NT2/D1 (cell line): ENCODE measurements at regions not wholly inside any gene's neighbourhood (a gene's known extent, or its start where the extent isn't known, plus 50 kb on each side); places are given as distances from the start of the nearest gene placed in this dataset.

Experiments
- SUZ12 ChIP-seq: IDR thresholded peaks from 2 replicates; pipeline ENCODE4 v1.6.1; 2011; ENCODE audit not compliant: insufficient read length, insufficient read depth; ENCODE audit errors: extremely low read depth
- YY1 ChIP-seq: IDR thresholded peaks from 2 replicates; pipeline ENCODE4 v1.6.1; 2011; ENCODE audit not compliant: insufficient read length, insufficient read depth
- ZNF274 ChIP-seq: IDR thresholded peaks from 2 replicates; pipeline ENCODE4 v1.6.1; 2011; ENCODE audit warnings: mild to moderate bottlenecking, low read depth, low read length

- no peak for TF ChIP-seq YY1
- TF ChIP-seq SUZ12 = no peak
- no peak for TF ChIP-seq ZNF274
These were observed 322.0 kb downstream of the CTTN start for GRCh38 chr11:70720281-70720680.
